DMS 273 (cell line): ENCODE measurements at regions not wholly inside any gene's neighbourhood (a gene's known extent, or its start where the extent isn't known, plus 50 kb on each side); places are given as distances from the start of the nearest gene placed in this dataset.

ENCODE experiments used
- DNase-seq: peaks from one replicate; lab custom pipeline; 2025; ENCODE audit not compliant: unreplicated experiment; lab: John Stamatoyannopoulos, UW

DNA sequence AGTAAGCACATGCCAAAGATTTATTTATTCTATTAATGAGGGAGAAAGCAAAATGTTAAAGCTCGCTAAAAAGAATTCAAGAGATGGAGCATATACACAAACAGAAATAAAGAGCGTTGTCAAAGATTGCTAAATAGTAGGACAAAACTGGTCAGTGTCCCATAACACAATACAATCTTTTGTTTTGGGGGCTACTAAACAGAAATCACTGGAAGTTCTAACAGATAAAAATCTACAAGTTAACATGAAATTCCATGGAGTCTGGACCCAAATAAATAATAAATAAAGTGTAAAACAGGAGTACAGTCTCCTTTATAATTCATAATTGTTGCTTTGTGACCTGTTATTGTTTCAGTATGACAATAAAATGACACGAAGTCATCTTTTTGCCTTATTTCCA lies 115.2 kb upstream of the CNTNAP4 start:
- DNase-seq = no peak

DNA sequence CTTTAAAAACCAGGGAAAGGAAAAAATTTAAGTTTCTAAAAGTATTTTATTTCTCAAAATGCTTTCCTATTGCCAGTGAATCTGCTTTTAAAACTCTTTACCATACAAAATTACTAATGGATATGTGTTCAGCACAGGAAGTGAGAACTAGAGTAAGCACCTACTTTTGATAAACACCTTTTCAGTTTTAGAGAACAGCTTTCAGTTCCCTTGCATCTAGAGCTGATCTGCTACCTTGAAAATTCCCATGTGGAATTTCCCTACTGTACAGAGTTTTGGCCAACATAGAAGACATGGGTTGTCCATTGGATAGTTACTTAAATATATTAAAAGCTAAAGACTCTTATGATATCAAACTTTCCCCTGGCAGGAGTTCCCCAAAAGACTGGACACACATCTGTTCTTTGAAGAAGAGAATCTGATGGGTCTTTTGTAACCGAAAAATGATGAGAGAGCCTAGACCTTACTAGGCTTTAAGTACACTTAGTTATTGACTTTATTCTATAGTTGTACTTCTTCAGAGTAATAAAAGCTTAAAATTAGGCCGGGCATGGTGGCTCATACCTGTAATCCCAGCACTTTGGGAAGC lies 112.1 kb upstream of the CNTNAP4 start:
- no peak for DNase-seq

- DNase-seq = no peak
Observed at GRCh38 chr16:76175718-76176117, 101.5 kb upstream of the CNTNAP4 start.

DNA sequence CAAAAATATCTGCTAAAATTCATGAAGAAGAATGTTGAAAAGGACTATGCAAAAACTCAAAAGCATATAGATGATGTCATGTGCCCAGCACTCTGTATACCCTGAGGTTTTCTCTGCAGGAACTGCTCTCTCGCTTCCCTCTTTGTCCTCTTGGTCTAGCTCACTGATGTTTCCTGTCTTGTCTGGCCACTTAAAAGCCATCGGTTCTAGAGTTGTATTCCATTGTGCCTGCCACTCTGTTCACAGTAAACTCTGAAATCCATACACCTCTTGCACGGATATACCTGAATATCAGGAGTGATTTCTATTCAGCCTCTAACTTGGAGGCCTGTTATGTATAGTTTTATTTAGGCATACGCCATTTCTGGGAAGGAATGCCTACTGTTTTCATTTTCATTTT lies 101.0 kb upstream of the CNTNAP4 start:
- DNase-seq = no peak

DNA sequence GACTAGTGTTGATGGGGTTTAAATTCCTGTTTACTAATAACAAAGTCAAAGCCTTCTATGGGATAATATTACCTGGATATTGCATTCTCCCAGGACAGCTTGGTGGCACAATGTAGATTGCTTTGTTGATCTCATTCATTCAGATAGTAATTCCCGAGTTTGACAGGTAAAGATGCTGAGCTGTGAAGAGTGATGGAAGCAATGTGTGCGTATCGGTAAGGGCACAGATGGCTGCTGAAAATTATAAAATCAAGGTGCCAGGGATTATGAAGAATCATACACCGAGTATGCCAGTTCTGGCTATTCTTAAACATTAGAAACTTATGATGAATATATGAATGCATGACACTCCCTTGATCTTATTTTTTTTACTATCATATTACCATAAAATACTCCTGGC lies 100.6 kb upstream of the CNTNAP4 start:
- DNase-seq = no peak

GRCh38 chr16:76182041-76182635 lies 95.1 kb upstream of the CNTNAP4 start:
- DNase-seq = no peak

- DNase-seq = no peak
Observed at GRCh38 chr16:76183647-76184046, 93.6 kb upstream of the CNTNAP4 start.

- DNase-seq = no peak
Observed at GRCh38 chr16:76190057-76190456, 87.1 kb upstream of the CNTNAP4 start.

- DNase-seq = no peak
Observed at GRCh38 chr16:76190480-76190879, 86.7 kb upstream of the CNTNAP4 start.

DNA sequence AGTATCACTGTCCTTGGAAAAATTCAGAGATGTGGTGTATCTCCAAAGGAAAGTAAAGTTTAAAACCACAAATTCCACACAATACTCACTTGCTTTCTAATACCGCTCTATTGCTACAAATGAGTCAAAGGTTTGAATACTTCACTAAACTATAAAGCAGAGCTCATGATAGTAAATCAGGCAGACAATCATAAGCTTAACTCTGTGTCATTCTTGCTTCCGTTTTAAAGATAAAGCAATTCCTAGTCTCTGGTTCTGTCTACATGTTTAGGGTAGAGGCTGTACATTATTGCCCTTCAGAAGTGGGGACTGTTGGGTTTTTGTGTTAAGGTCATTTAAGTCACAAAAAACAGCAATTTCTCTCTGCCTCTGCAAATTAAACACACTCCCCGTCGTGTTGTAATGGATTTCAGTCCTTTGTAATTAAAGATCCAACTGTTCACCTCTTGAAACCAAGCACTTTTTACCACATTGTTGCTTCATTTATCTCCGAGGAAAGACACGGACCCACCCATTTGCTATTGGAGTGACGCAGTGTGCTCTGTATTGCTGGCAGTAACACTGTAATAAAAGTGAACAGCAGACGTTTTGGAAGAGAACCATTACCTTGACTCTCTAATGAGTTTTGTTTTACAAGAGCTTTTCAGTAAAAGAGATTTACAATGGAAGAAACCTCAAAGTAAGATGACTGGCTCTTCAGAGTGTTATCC lies 83.1 kb upstream of the CNTNAP4 start:
- no peak for DNase-seq

- DNase-seq = no peak
Observed at GRCh38 chr16:76194616-76195015, 82.6 kb upstream of the CNTNAP4 start.

DNA sequence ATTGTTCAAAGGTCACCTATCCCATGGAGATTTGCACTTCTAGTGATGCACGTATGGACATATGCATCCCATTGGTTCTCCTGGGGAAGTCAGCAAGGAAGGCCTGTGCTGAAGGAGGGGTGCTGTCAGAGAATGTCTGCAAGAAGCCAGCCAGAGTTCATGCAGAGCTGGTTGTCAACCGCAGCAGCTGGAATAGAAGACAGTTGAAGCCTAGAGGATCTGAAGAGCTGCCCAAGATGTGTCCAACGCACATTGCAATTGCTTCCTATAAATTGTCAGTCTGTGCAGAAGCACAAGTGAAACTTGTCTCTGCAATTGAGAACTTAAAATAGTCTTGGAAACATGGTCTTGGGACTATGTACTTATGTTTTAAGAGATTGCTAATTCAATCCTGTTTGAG lies 82.1 kb upstream of the CNTNAP4 start:
- no peak for DNase-seq

GRCh38 chr16:76195648-76196047 lies 81.6 kb upstream of the CNTNAP4 start:
- DNase-seq = no peak

DNA sequence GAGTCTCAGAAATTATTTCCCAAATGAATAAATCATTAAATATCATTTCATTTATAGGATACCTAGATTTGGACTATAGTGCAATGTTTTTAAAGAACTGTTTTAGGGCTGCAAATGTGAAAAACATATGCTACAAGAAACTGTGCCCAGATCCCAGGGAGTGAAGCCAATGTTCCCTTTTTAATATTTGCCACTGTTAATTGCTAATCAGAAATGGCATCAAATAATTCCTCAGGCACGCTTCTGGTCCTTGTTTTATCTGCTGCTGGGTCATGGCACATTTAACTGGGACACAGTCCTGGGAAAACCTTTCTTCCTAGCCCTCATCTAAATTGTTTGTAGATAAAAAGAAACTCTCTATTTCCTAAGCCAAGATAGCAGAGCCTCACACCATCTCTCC lies 79.3 kb upstream of the CNTNAP4 start:
- DNase-seq = no peak

GRCh38 chr16:76199681-76200220 lies 77.5 kb upstream of the CNTNAP4 start:
- no peak for DNase-seq

DNA sequence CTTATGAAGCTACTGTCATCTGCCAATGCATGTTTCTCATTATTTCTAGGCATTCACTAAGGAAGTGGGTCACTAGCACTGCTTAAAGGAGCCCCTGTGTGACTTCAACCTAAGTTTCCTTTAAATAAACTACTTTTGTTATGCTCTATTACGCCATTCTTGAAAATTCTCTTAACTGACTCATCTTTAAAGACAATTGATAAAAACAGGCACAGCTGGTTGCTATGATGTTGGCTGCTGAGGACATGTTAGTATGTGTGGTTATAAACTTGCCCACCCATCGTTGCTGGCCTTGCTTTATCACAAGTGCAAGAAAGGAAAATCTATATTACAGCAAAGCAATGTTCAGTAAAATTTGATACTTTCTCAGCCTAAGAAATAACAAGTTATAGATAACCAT lies 75.8 kb upstream of the CNTNAP4 start:
- DNase-seq = no peak

GRCh38 chr16:76204249-76204648 lies 73.0 kb upstream of the CNTNAP4 start:
- DNase-seq = no peak

DNA sequence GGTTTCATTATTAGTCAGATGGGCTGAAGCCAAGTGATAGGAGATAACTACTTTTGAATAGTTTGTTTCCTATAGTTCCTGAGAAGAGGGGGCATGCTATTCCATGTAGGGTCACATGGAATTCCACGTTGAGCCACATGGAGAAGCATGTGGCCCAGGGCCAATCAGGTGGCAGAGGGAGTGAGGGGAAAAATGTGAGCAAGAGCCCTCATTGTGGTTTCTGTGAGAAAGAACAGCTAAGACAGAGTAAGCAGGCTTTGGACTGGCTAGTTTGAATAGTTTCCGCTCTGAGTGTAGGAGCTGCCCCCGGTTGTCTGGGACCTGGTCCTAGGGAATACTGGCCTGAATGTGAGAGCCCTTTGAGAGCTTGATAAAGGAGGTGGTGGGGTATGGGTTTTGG lies 69.9 kb upstream of the CNTNAP4 start:
- DNase-seq = no peak

- DNase-seq = no peak
Observed at GRCh38 chr16:76210157-76210556, 67.0 kb upstream of the CNTNAP4 start.

- DNase-seq = no peak
Observed at GRCh38 chr16:76213860-76214259, 63.3 kb upstream of the CNTNAP4 start.

GRCh38 chr16:76214856-76215255 lies 62.3 kb upstream of the CNTNAP4 start:
- DNase-seq = no peak

- no peak for DNase-seq
Observed at GRCh38 chr16:76222087-76222486, 55.1 kb upstream of the CNTNAP4 start.
